ENCODE measurements at regions not wholly inside any gene's neighbourhood (a gene's known extent, or its start where the extent isn't known, plus 50 kb on each side); places are given as distances from the start of the nearest gene placed in this dataset.

DNA sequence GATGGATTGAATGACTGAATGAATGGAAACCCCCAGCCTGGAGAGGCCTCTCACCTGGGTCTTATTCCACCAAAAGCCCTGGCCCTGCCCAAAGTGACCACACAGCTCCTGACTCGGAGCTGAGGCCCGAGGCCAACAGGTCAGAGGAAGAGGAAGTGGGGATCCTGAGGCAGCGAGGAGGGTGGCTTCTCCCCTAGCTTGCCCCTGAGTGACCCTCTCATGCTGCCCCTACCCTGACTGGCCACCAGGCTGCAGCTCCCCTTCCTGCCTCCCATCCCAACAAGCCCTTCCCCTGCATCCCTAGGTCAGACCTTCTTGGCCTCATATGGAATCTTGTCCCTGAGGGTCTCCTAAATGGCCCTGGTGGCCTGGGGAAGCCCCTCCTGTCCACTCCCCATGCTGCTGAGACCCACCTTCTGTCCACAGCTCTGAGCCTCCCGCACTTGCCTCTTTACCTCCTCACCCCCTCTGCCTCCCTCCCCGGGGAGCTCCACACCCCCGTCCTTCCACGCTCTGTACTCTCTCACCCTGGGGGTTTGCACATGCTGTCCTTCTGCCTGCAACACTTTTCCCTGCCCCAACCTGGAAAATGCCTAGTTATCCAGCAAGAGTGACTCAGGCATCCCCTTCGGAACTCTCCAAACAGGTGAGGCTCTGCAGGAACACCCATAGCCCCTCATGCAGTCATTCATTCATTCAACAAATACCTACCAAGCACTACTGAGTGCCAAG lies 134.8 kb upstream of the HDAC4 start (continued):
- TF ChIP-seq ZFP1 (CRISPR knock-in tag; IDR thresholded peaks at IDR 0.05) (no peak), KHSRP (IDR thresholded peaks at IDR 0.05) (no peak), ZNF316 (IDR thresholded peaks at IDR 0.05) (no peak), ZNF75A (CRISPR knock-in tag; IDR thresholded peaks at IDR 0.05) (no peak)

DNA sequence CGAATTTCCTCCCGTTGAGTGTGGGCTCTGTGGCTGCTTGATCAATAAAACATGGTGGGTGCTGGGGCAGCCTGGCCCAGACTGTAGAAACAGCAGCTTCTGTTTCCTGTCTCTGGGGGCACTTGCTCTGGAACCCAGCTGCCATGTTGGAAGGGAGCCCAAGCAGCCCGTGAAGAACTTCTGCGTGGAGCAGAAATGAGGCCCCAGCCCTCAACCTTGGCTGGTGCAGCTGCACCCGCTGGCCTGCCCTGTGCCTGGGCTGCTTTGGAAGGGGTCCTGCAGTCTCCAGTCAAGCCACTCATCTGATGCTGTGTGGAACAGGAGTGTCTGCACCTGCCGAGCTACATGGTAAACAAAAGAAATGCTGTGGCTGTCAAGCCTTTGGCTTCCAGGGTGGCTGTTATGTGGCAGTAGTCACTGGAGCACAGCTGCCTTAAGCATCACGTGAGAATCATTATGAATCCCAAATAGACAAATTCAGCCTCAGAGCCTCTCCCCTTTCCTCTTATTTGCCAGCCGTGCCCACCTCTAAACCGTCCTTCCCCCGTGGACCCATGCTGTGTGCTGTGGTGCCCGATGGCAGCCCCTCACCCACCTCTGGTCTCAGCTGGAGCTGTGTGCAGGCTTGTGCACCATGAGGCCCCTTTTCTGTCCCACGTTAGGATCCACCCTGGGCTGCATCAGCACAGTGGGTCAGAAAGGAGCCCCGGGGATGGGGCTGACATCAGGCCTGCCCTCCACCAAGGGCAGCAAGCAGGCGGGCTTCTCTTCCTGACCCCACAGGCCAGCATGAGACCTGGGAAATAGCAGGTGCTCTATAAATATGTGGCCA lies 134.0 kb upstream of the HDAC4 start:
- no peak overlapping the region for H3K27ac ChIP-seq (ENCODE audit: extremely low read depth, low read depth, low read length)
- H3K9me1 ChIP-seq (ENCODE audit: control insufficient read depth, insufficient read depth, low read length): no peaks in the 10 kb centered on the region
- H3K4me3 ChIP-seq: no peak overlapping the region
- H3K36me3 ChIP-seq (ENCODE audit: control insufficient read depth, insufficient read depth, low read length): no peaks in the 10 kb centered on the region
- intact Hi-C loops (cut with micrococcal nuclease): no loop called here
- DNase-seq (ENCODE audit: extremely low read depth in 1 of 4, low spot score in 3 of 4): no peak
- no peaks in the 10 kb centered on the region for H4K20me1 ChIP-seq (replicated peaks; ENCODE audit: control insufficient read depth, insufficient read depth, low read length)
- no peaks in the 10 kb centered on the region for H3K79me2 ChIP-seq (ENCODE audit: control insufficient read depth, insufficient read depth, low read length)
- in situ Hi-C loops (cut with MboI): no loop called here
- ChIA-PET POLR2A (interaction anchor here (0.6 to 1.0 kb wide), 2 partner anchors 13 to 37 kb away, joined by 3 read pairs; no protein-coding TSS in a partner anchor), CTCF (ENCODE audit: low intra/inter-chr PET ratio) (no interaction called here)
- no peaks in the 10 kb centered on the region for H3K4me1 ChIP-seq (replicated peaks in 1 of 2; ENCODE audit: control insufficient read depth in 2 of 2, insufficient read depth in 2 of 2, low read length in 2 of 2)
- no peak for FAIRE-seq
- BruUV-seq (replicated peaks): no TSS peak
- WGBS (ENCODE audit: insufficient coverage, low coverage, missing lambda C conversion rate): 0% methylated on average over 12 of the region's 14 CpGs
- H3K9ac ChIP-seq (ENCODE audit: insufficient read depth in 1 of 2, low read depth in 2 of 2, low read length in 2 of 2): no peak overlapping the region
- ATAC-seq: no peak
- no peak overlapping the region for H3K4me2 ChIP-seq (ENCODE audit: insufficient read depth, low read length)
- H3K9me3 ChIP-seq (replicated peaks; ENCODE audit: control insufficient read depth, insufficient read depth, low read depth, low read length): no peaks in the 10 kb centered on the region
- H2AFZ ChIP-seq (ENCODE audit: low read depth, low read length): no peak overlapping the region
- peaks cover 0 to 24% of the 10 kb centered on the region in 2 experiments; a peak in 2 of 5 replicates for H3K27me3 ChIP-seq (ENCODE audit: control insufficient read depth in 2 of 2, insufficient read depth in 2 of 2, low read length in 2 of 2)
- TF ChIP-seq HNRNPH1 (optimal IDR thresholded peaks at IDR 0.05; ENCODE audit: low read depth, low read length) (no peak), EP300 (IDR thresholded peaks at IDR 0.05; ENCODE audit: low read length) (no peak), MEF2D (tag; conservative IDR thresholded peaks at IDR 0.05; ENCODE audit: low read depth) (no peak), NFE2 (IDR thresholded peaks at IDR 0.05; ENCODE audit: low read depth) (no peak), ASH1L (IDR thresholded peaks at IDR 0.05; ENCODE audit: borderline replicate concordance, low read depth, partially characterized antibody) (no peak), DDX20 (tag; IDR thresholded peaks at IDR 0.05; ENCODE audit: low read depth) (no peak), ZNF668 (CRISPR knock-in tag; IDR thresholded peaks at IDR 0.05) (no peak), MEF2A (IDR thresholded peaks at IDR 0.05; ENCODE audit: control insufficient read depth, low read depth, low read length) (no peak), ZNF224 (CRISPR knock-in tag; IDR thresholded peaks at IDR 0.05) (no peak), RFX1 (IDR thresholded peaks at IDR 0.05) (no peak), SAFB (IDR thresholded peaks at IDR 0.05; ENCODE audit: borderline replicate concordance, low read depth, low read length) (no peak)
- TF ChIP-seq, protein P1, sequence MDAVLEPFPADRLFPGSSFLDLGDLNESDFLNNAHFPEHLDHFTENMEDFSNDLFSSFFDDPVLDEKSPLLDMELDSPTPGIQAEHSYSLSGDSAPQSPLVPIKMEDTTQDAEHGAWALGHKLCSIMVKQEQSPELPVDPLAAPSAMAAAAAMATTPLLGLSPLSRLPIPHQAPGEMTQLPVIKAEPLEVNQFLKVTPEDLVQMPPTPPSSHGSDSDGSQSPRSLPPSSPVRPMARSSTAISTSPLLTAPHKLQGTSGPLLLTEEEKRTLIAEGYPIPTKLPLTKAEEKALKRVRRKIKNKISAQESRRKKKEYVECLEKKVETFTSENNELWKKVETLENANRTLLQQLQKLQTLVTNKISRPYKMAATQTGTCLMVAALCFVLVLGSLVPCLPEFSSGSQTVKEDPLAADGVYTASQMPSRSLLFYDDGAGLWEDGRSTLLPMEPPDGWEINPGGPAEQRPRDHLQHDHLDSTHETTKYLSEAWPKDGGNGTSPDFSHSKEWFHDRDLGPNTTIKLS (IDR thresholded peaks at IDR 0.05; ENCODE audit: borderline replicate concordance, low read depth): no peak
- TF ChIP-seq, protein P2, sequence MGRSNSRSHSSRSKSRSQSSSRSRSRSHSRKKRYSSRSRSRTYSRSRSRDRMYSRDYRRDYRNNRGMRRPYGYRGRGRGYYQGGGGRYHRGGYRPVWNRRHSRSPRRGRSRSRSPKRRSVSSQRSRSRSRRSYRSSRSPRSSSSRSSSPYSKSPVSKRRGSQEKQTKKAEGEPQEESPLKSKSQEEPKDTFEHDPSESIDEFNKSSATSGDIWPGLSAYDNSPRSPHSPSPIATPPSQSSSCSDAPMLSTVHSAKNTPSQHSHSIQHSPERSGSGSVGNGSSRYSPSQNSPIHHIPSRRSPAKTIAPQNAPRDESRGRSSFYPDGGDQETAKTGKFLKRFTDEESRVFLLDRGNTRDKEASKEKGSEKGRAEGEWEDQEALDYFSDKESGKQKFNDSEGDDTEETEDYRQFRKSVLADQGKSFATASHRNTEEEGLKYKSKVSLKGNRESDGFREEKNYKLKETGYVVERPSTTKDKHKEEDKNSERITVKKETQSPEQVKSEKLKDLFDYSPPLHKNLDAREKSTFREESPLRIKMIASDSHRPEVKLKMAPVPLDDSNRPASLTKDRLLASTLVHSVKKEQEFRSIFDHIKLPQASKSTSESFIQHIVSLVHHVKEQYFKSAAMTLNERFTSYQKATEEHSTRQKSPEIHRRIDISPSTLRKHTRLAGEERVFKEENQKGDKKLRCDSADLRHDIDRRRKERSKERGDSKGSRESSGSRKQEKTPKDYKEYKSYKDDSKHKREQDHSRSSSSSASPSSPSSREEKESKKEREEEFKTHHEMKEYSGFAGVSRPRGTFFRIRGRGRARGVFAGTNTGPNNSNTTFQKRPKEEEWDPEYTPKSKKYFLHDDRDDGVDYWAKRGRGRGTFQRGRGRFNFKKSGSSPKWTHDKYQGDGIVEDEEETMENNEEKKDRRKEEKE (IDR thresholded peaks at IDR 0.05; ENCODE audit: borderline replicate concordance in 1 of 2, control insufficient read depth in 1 of 2, low read depth in 2 of 2, low read length in 1 of 2): no peak
